ENCODE measurements at regions not wholly inside any gene's neighbourhood (a gene's known extent, or its start where the extent isn't known, plus 50 kb on each side); places are given as distances from the start of the nearest gene placed in this dataset.

GRCh38 chr6:113103634-113104361 is 753.3 kb upstream of the MARCKS start:
- no peak for DNase-seq
- TF ChIP-seq GATA1 (IDR thresholded peaks at IDR 0.05; ENCODE audit: low read depth, low read length), result no peak
- TF ChIP-seq POLR2A (IDR thresholded peaks at IDR 0.05; ENCODE audit: low read length), result no peak

GRCh38 chr6:113104541-113104940 is 752.6 kb upstream of the MARCKS start:
- TF ChIP-seq POLR2A (IDR thresholded peaks at IDR 0.05; ENCODE audit: low read length), result no peak
- no peak for TF ChIP-seq GATA1 (IDR thresholded peaks at IDR 0.05; ENCODE audit: low read depth, low read length)
- DNase-seq, result no peak

GRCh38 chr6:113104951-113105350 is 752.2 kb upstream of the MARCKS start:
- no peak for DNase-seq
- TF ChIP-seq POLR2A (IDR thresholded peaks at IDR 0.05; ENCODE audit: low read length) (no peak), GATA1 (IDR thresholded peaks at IDR 0.05; ENCODE audit: low read depth, low read length) (no peak)

- TF ChIP-seq POLR2A (IDR thresholded peaks at IDR 0.05; ENCODE audit: low read length), result no peak
- TF ChIP-seq GATA1 (IDR thresholded peaks at IDR 0.05; ENCODE audit: low read depth, low read length), result no peak
- no peak for DNase-seq
Measured at GRCh38 chr6:113110211-113110610, 746.9 kb upstream of the MARCKS start.

GRCh38 chr6:113111550-113111949 is 745.6 kb upstream of the MARCKS start:
- no peak for TF ChIP-seq POLR2A (IDR thresholded peaks at IDR 0.05; ENCODE audit: low read length)
- no peak for TF ChIP-seq GATA1 (IDR thresholded peaks at IDR 0.05; ENCODE audit: low read depth, low read length)
- no peak for DNase-seq

- no peak for DNase-seq
Measured at GRCh38 chr6:113112086-113112485, 745.1 kb upstream of the MARCKS start.

GRCh38 chr6:113115196-113115595 is 741.9 kb upstream of the MARCKS start:
- no peak for TF ChIP-seq POLR2A (IDR thresholded peaks at IDR 0.05; ENCODE audit: low read length)
- no peak for TF ChIP-seq GATA1 (IDR thresholded peaks at IDR 0.05; ENCODE audit: low read depth, low read length)

More at GRCh38 chr6:113112086-113112485, 745.1 kb upstream of the MARCKS start:
- TF ChIP-seq GATA1 (IDR thresholded peaks at IDR 0.05; ENCODE audit: low read depth, low read length) (no peak), POLR2A (IDR thresholded peaks at IDR 0.05; ENCODE audit: low read length) (no peak)

GRCh38 chr6:113120224-113120581 is 736.9 kb upstream of the MARCKS start:
- TF ChIP-seq GATA1 (IDR thresholded peaks at IDR 0.05; ENCODE audit: low read depth, low read length), result no peak
- no peak for TF ChIP-seq POLR2A (IDR thresholded peaks at IDR 0.05; ENCODE audit: low read length)
- no peak for DNase-seq

More at GRCh38 chr6:113115196-113115595, 741.9 kb upstream of the MARCKS start:
- no peak for DNase-seq

- no peak for DNase-seq
Measured at GRCh38 chr6:113120582-113121285, 736.4 kb upstream of the MARCKS start.

GRCh38 chr6:113121571-113121970 is 735.6 kb upstream of the MARCKS start:
- TF ChIP-seq GATA1 (IDR thresholded peaks at IDR 0.05; ENCODE audit: low read depth, low read length) (no peak), POLR2A (IDR thresholded peaks at IDR 0.05; ENCODE audit: low read length) (no peak)
- no peak for DNase-seq

More at GRCh38 chr6:113120582-113121285, 736.4 kb upstream of the MARCKS start:
- TF ChIP-seq POLR2A (IDR thresholded peaks at IDR 0.05; ENCODE audit: low read length), result no peak
- TF ChIP-seq GATA1 (IDR thresholded peaks at IDR 0.05; ENCODE audit: low read depth, low read length), result no peak

GRCh38 chr6:113122060-113122459 is 735.1 kb upstream of the MARCKS start:
- no peak for TF ChIP-seq POLR2A (IDR thresholded peaks at IDR 0.05; ENCODE audit: low read length)
- no peak for TF ChIP-seq GATA1 (IDR thresholded peaks at IDR 0.05; ENCODE audit: low read depth, low read length)
- DNase-seq, result no peak

GRCh38 chr6:113125626-113126025 is 731.5 kb upstream of the MARCKS start:
- TF ChIP-seq GATA1 (IDR thresholded peaks at IDR 0.05; ENCODE audit: low read depth, low read length) (no peak), POLR2A (IDR thresholded peaks at IDR 0.05; ENCODE audit: low read length) (no peak)
- DNase-seq, result no peak

GRCh38 chr6:113127786-113128419 is 729.2 kb upstream of the MARCKS start:
- DNase-seq, result no peak
- TF ChIP-seq GATA1 (IDR thresholded peaks at IDR 0.05; ENCODE audit: low read depth, low read length) (no peak), POLR2A (IDR thresholded peaks at IDR 0.05; ENCODE audit: low read length) (no peak)

- no peak for DNase-seq
- TF ChIP-seq GATA1 (IDR thresholded peaks at IDR 0.05; ENCODE audit: low read depth, low read length), result no peak
- no peak for TF ChIP-seq POLR2A (IDR thresholded peaks at IDR 0.05; ENCODE audit: low read length)
Measured at GRCh38 chr6:113128661-113129060, 728.5 kb upstream of the MARCKS start.
